Lower leg skin (tissue), 4 donors: ENCODE measurements at regions not wholly inside any gene's neighbourhood (a gene's known extent, or its start where the extent isn't known, plus 50 kb on each side); places are given as distances from the start of the nearest gene placed in this dataset.

Source experiments
- DNase-seq, 2 donors: peaks; one replicate each; pipeline ENCODE4 v3.0.0-alpha.2; 2019; ENCODE audit warnings: low spot score in 2 of 2
- H3K4me3 ChIP-seq: fragments of 200-600 bp; sonication (generic); 2 replicates; pipeline ENCODE4 v1.5.1; 2017; ENCODE audit warnings: mild to moderate bottlenecking, low read depth; ENCODE audit not compliant: poor library complexity, severe bottlenecking
- CTCF ChIP-seq, 3 donors: fragments of 450-650 bp; IDR thresholded peaks; one replicate each; pipeline ENCODE4 v1.5.1; 2016; ENCODE audit warnings: antibody characterized with exemption in 3 of 3, mild to moderate bottlenecking in 3 of 3, moderate library complexity in 2 of 3
- POLR2A ChIP-seq, 2 donors: fragments of 450-650 bp; IDR thresholded peaks; one replicate each; pipeline ENCODE4 v1.6.1; 2016 to 2017; ENCODE audit warnings: antibody characterized with exemption in 2 of 2, mild to moderate bottlenecking in 1 of 2, moderate library complexity in 1 of 2
- WGBS, 2 donors: methylation state at CpG; one replicate each; pipeline ENCODE4 v1.1.5; 2018; 5-methylcytosine and 5-hydroxymethylcytosine counted together
- intact Hi-C: fragments of 100-400 bp; cut with DNase I; formaldehyde crosslinking; loops from one replicate; pipeline ENCODE4 v1.15.0; 2023; ENCODE audit warnings: low total_unique reads

DNA sequence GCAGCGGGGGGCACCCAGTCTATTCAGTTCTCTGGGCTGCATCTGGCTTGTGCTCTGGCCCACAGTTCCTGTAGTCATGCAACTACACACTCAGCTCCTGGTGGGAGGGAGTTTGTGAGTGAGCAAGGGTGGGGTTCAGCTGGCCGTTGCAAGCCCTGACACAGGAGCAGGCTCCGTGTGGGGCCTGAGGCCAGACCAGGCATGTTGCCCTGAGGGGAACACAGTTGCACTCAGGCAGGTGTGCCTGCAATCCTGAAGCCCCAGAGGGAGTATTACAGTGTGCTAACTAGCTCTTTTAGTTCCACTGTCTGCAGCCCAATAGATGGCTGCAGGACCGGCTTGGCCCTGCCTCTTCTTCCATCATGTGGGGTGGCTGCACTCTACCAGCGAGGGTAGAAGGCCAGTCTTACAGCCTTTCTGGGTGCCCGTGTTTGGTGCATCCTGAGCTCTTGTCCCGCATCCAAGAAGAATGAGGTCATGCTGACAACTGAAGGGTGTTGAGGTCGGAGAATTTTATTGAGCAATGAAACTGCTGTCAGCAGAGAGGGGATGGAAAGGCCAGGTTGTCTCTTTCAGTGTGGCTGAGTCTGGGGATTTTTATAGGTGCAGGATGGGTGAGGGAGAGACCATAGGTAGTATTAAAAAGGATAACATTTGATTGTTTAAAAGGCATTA, 49.9 kb upstream of the ELAC2 start:
- intact Hi-C loops, result no loop called here
- DNase-seq, result no peak
- no peak overlapping the region for H3K4me3 ChIP-seq
- WGBS, 2 donors, result 37 to 57% methylated on average over 6 to 8 of the region's 8 CpGs
- no peak for TF ChIP-seq POLR2A (IDR thresholded peaks at IDR 0.05)
- TF ChIP-seq CTCF (IDR thresholded peaks at IDR 0.05), result no peak
